CD14-positive monocyte (primary cell): ENCODE measurements at regions not wholly inside any gene's neighbourhood (a gene's known extent, or its start where the extent isn't known, plus 50 kb on each side); places are given as distances from the start of the nearest gene placed in this dataset.

ENCODE experiments used
- DNase-seq, 3 donors: peaks; one replicate each; pipeline ENCODE4 v3.0.0-alpha.2; 2011 to 2022
- H2AFZ ChIP-seq: 2 replicates; pipeline ENCODE4 v1.6.0; 2012; ENCODE audit warnings: mild to moderate bottlenecking, low read depth, low read length, inconsistent platforms; ENCODE audit not compliant: insufficient read depth, poor library complexity, severe bottlenecking
- H3K27ac ChIP-seq, 2 donors: 1 replicate in 1 of 2; 2 replicates in 1 of 2; pipeline ENCODE4 v1.5.1; 2012 to 2013; ENCODE audit warnings: low read length in 2 of 2, control low read depth in 1 of 2, inconsistent platforms in 1 of 2, low read depth in 1 of 2, mild to moderate bottlenecking in 1 of 2
- H3K27me3 ChIP-seq, 2 donors: one replicate each; pipeline versions ENCODE4 v1.6.0 to v1.6.1; 2011 to 2013; ENCODE audit warnings: low read length in 2 of 2; ENCODE audit not compliant: control insufficient read depth in 2 of 2, insufficient read depth in 2 of 2
- H3K36me3 ChIP-seq, 2 donors: replicated peaks in 1 of 2; 1 replicate in 1 of 2; 2 replicates in 1 of 2; pipeline versions ENCODE4 v1.5.1 to v1.6.1; 2012 to 2013; ENCODE audit warnings: low read length in 2 of 2, control low read depth in 1 of 2, inconsistent platforms in 1 of 2, mild to moderate bottlenecking in 1 of 2; ENCODE audit not compliant: insufficient read depth in 2 of 2, control insufficient read depth in 1 of 2
- H3K4me1 ChIP-seq, 2 donors: 1 replicate in 1 of 2; 2 replicates in 1 of 2; pipeline versions ENCODE4 v1.5.1 to v1.6.1; 2012 to 2013; ENCODE audit warnings: low read length in 2 of 2, control low read depth in 1 of 2, inconsistent platforms in 1 of 2, mild to moderate bottlenecking in 1 of 2, moderate library complexity in 1 of 2; ENCODE audit not compliant: insufficient read depth in 2 of 2, control insufficient read depth in 1 of 2
- H3K4me2 ChIP-seq: replicated peaks from 2 replicates; pipeline ENCODE3; 2012; ENCODE audit warnings: low read length, moderate library complexity, mild to moderate bottlenecking; ENCODE audit not compliant: poor library complexity, severe bottlenecking; ENCODE audit errors: extremely low read depth
- H3K4me3 ChIP-seq, 3 experiments: fragments of 200-600 bp in 1 of 3; sonication (generic) in 1 of 3; replicated peaks in 1 of 3; 1 replicate in 2 of 3; 2 replicates in 1 of 3; pipeline ENCODE4 v1.5.1; 2011 to 2013; ENCODE audit warnings: low read length in 3 of 3, mild to moderate bottlenecking in 3 of 3, control low read depth in 2 of 3, low read depth in 2 of 3, inconsistent platforms in 1 of 3, moderate library complexity in 1 of 3
- H3K79me2 ChIP-seq: 2 replicates; pipeline ENCODE4 v1.6.0; 2012; ENCODE audit warnings: mild to moderate bottlenecking, control low read depth, inconsistent platforms, low read length, moderate library complexity; ENCODE audit not compliant: insufficient read depth
- H3K9ac ChIP-seq: 2 replicates; pipeline ENCODE4 v1.6.0; 2017; ENCODE audit warnings: low read length, mild to moderate bottlenecking; ENCODE audit not compliant: insufficient read depth, poor library complexity, severe bottlenecking
- H3K9me3 ChIP-seq, 2 donors: replicated peaks in 1 of 2; 1 replicate in 1 of 2; 2 replicates in 1 of 2; pipeline versions ENCODE4 v1.5.1 to v1.6.1; 2012 to 2013; ENCODE audit warnings: low read length in 2 of 2, control low read depth in 1 of 2; ENCODE audit not compliant: control insufficient read depth in 1 of 2, insufficient read depth in 1 of 2
- H4K20me1 ChIP-seq: 2 replicates; pipeline ENCODE4 v1.6.0; 2012; ENCODE audit warnings: mild to moderate bottlenecking, low read length, control low read depth, moderate library complexity; ENCODE audit not compliant: insufficient read depth
- H3K27ac Mint-ChIP-seq, 7 donors: one replicate each; pipeline ENCODE4 v1.8.0; 2020; ENCODE audit warnings: mild to moderate bottlenecking in 7 of 7, mixed read lengths in 7 of 7, moderate library complexity in 6 of 7, inconsistent platforms in 2 of 7
- H3K27me3 Mint-ChIP-seq, 3 donors: one replicate each; pipeline ENCODE4 v1.8.0; 2021 to 2022; ENCODE audit warnings: low read depth in 3 of 3, mild to moderate bottlenecking in 3 of 3, mixed read lengths in 3 of 3, moderate library complexity in 3 of 3, inconsistent platforms in 1 of 3
- H3K36me3 Mint-ChIP-seq, 2 donors: one replicate each; pipeline ENCODE4 v1.8.0; 2020; ENCODE audit warnings: mixed read lengths in 2 of 2, inconsistent platforms in 1 of 2, mild to moderate bottlenecking in 1 of 2
- H3K4me1 Mint-ChIP-seq: one replicate; pipeline ENCODE4 v1.8.0; 2020; ENCODE audit warnings: mild to moderate bottlenecking, mixed read lengths
- H3K4me3 Mint-ChIP-seq, 2 donors: one replicate each; pipeline ENCODE4 v1.8.0; 2020; ENCODE audit warnings: mild to moderate bottlenecking in 2 of 2, mixed read lengths in 2 of 2, moderate library complexity in 1 of 2
- H3K9me3 Mint-ChIP-seq, 7 donors: one replicate each; pipeline ENCODE4 v1.8.0; 2020 to 2022; ENCODE audit warnings: mixed read lengths in 7 of 7, mild to moderate bottlenecking in 6 of 7, moderate library complexity in 6 of 7, inconsistent platforms in 2 of 7
- WGBS: methylation state at CpG from one replicate; pipeline ENCODE4 v1.1.5; 2013; ENCODE audit warnings: missing lambda C conversion rate; ENCODE audit not compliant: insufficient coverage; 5-methylcytosine and 5-hydroxymethylcytosine counted together
- intact Hi-C, 2 donors: fragments of 100-400 bp; cut with micrococcal nuclease; formaldehyde crosslinking; loops; one replicate each; pipeline versions ENCODE4 v1.15.0 to v1.15.1; 2023
- TF ChIP-seq, protein P1 (sequence below): fragments of 200-600 bp; IDR thresholded peaks from one replicate; pipeline ENCODE4 v1.8.0; 2022; ENCODE audit warnings: antibody characterized with exemption, mild to moderate bottlenecking

GRCh38 chr2:6750411-6751158 is 115.1 kb downstream of the CMPK2 start:
- TF ChIP-seq, protein P1, sequence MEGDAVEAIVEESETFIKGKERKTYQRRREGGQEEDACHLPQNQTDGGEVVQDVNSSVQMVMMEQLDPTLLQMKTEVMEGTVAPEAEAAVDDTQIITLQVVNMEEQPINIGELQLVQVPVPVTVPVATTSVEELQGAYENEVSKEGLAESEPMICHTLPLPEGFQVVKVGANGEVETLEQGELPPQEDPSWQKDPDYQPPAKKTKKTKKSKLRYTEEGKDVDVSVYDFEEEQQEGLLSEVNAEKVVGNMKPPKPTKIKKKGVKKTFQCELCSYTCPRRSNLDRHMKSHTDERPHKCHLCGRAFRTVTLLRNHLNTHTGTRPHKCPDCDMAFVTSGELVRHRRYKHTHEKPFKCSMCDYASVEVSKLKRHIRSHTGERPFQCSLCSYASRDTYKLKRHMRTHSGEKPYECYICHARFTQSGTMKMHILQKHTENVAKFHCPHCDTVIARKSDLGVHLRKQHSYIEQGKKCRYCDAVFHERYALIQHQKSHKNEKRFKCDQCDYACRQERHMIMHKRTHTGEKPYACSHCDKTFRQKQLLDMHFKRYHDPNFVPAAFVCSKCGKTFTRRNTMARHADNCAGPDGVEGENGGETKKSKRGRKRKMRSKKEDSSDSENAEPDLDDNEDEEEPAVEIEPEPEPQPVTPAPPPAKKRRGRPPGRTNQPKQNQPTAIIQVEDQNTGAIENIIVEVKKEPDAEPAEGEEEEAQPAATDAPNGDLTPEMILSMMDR: no peak
- WGBS: 53% methylated on average over 7 of the region's 8 CpGs

GRCh38 chr2:6754419-6754818 is 111.3 kb downstream of the CMPK2 start:
- H3K36me3 Mint-ChIP-seq: no peaks in the 10 kb centered on the region
- TF ChIP-seq, protein P1: no peak
- Histone ChIP-seq H3K79me2 (no peaks in the 10 kb centered on the region), H3K27me3 (peaks cover 0 to 5% of the 10 kb centered on the region in 2 donors), H3K4me3 (no peak overlapping the region), H3K27ac (no peak overlapping the region), H3K9me3 (no peaks in the 10 kb centered on the region), H3K36me3 (no peaks in the 10 kb centered on the region), H3K4me1 (no peaks in the 10 kb centered on the region), H3K4me2 (no peak overlapping the region), H2AFZ (no peak overlapping the region), H3K9ac (no peak overlapping the region), H4K20me1 (no peaks in the 10 kb centered on the region)
- no peaks in the 10 kb centered on the region for H3K4me1 Mint-ChIP-seq
- H3K9me3 Mint-ChIP-seq: peaks cover 0 to 5% (median 0%) of the 10 kb centered on the region in 7 donors
- DNase-seq: no peak
- H3K27me3 Mint-ChIP-seq: peaks cover 3 to 12% (median 5%) of the 10 kb centered on the region in 3 donors
- intact Hi-C loops: no loop called here
- 63% methylated on average over 3 of the region's 9 CpGs for WGBS
- H3K4me3 Mint-ChIP-seq: no peak overlapping the region
- no peak overlapping the region for H3K27ac Mint-ChIP-seq

More at GRCh38 chr2:6750411-6751158, 115.1 kb downstream of the CMPK2 start:
- Histone ChIP-seq H3K79me2 (no peaks in the 10 kb centered on the region), H3K4me2 (no peak overlapping the region), H4K20me1 (no peaks in the 10 kb centered on the region), H3K4me3 (no peak overlapping the region), H3K27me3 (peaks cover 0 to 5% of the 10 kb centered on the region in 2 donors), H3K9ac (no peak overlapping the region), H3K27ac (no peak overlapping the region), H2AFZ (no peak overlapping the region), H3K9me3 (no peaks in the 10 kb centered on the region), H3K36me3 (no peaks in the 10 kb centered on the region), H3K4me1 (no peaks in the 10 kb centered on the region)
- intact Hi-C loops: no loop called here
- no peaks in the 10 kb centered on the region for H3K4me1 Mint-ChIP-seq
- H3K4me3 Mint-ChIP-seq: no peak overlapping the region
- DNase-seq: no peak
- peaks cover 7 to 19% (median 10%) of the 10 kb centered on the region in 3 donors for H3K27me3 Mint-ChIP-seq
- H3K9me3 Mint-ChIP-seq: peaks cover 0 to 7% (median 0%) of the 10 kb centered on the region in 7 donors
- H3K27ac Mint-ChIP-seq: no peak overlapping the region
- no peaks in the 10 kb centered on the region for H3K36me3 Mint-ChIP-seq
